Astrocyte (in vitro differentiated cells and primary cell): ENCODE measurements at regions not wholly inside any gene's neighbourhood (a gene's known extent, or its start where the extent isn't known, plus 50 kb on each side); places are given as distances from the start of the nearest gene placed in this dataset.
A peak's percentile ranks its signal among the peaks of the same experiment; 100 is the strongest.
"Not testable (repeated sequence)": the region's sequence is repeated elsewhere in the genome, so short reads cannot be mapped to it uniquely, and the experiment has no call there.

Experiments used
- DNase-seq: peaks from one replicate; pipeline ENCODE4 v3.0.0-alpha.2; 2010; ENCODE audit warnings: low read depth
- FAIRE-seq: peaks from 2 replicates; lab custom pipeline; 2011; peaks lifted over from hg19 to GRCh38; lab: Jason Lieb, UNC
- H2AFZ ChIP-seq: 2 replicates; pipeline ENCODE4 v1.6.0; 2012; ENCODE audit warnings: low read depth, low read length, inconsistent platforms
- H3K27ac ChIP-seq: 2 replicates; pipeline ENCODE4 v1.5.1; 2011; ENCODE audit warnings: low read depth, low read length, inconsistent platforms
- H3K27me3 ChIP-seq: 2 replicates; pipeline ENCODE4 v1.6.0; 2011; ENCODE audit warnings: low read length, inconsistent platforms; ENCODE audit not compliant: insufficient read depth
- H3K36me3 ChIP-seq: 2 replicates; pipeline ENCODE4 v1.5.1; 2011; ENCODE audit warnings: low read length, inconsistent platforms; ENCODE audit not compliant: insufficient read depth
- H3K4me1 ChIP-seq: 2 replicates; pipeline ENCODE4 v1.5.1; 2011; ENCODE audit warnings: low read length, inconsistent platforms; ENCODE audit not compliant: insufficient read depth
- H3K4me2 ChIP-seq: 2 replicates; pipeline ENCODE4 v1.6.0; 2012; ENCODE audit warnings: low read length, inconsistent platforms
- H3K4me3 ChIP-seq: 2 replicates; pipeline ENCODE4 v1.5.1; 2011; ENCODE audit warnings: low read depth, mild to moderate bottlenecking, low read length, inconsistent platforms; ENCODE audit not compliant: insufficient read depth
- H3K79me2 ChIP-seq: 2 replicates; pipeline ENCODE4 v1.6.0; 2012; ENCODE audit warnings: mild to moderate bottlenecking, low read length, inconsistent platforms; ENCODE audit not compliant: insufficient read depth
- H3K9ac ChIP-seq: 2 replicates; pipeline ENCODE4 v1.6.0; 2012; ENCODE audit warnings: mild to moderate bottlenecking, low read length, inconsistent platforms
- H3K9me3 ChIP-seq: 2 replicates; pipeline ENCODE4 v1.5.1; 2012; ENCODE audit warnings: low read depth, mild to moderate bottlenecking, low read length, inconsistent platforms; ENCODE audit not compliant: insufficient read depth
- H4K20me1 ChIP-seq: 2 replicates; pipeline ENCODE4 v1.6.0; 2012; ENCODE audit warnings: low read length, inconsistent platforms; ENCODE audit not compliant: insufficient read depth
- H3K27ac Mint-ChIP-seq: one replicate; pipeline ENCODE4 v1.8.0; 2021; ENCODE audit warnings: mild to moderate bottlenecking, mixed read lengths; ENCODE audit not compliant: unreplicated experiment
- H3K27me3 Mint-ChIP-seq: one replicate; pipeline ENCODE4 v1.8.0; 2021; ENCODE audit warnings: low read depth, mixed read lengths; ENCODE audit not compliant: unreplicated experiment
- H3K36me3 Mint-ChIP-seq: one replicate; pipeline ENCODE4 v1.8.0; 2021; ENCODE audit warnings: low read depth, mixed read lengths; ENCODE audit not compliant: unreplicated experiment
- H3K4me1 Mint-ChIP-seq: one replicate; pipeline ENCODE4 v1.8.0; 2021; ENCODE audit warnings: low read depth, mixed read lengths; ENCODE audit not compliant: unreplicated experiment
- H3K4me3 Mint-ChIP-seq: one replicate; pipeline ENCODE4 v1.8.0; 2021; ENCODE audit warnings: mild to moderate bottlenecking, moderate library complexity, mixed read lengths; ENCODE audit not compliant: unreplicated experiment
- H3K9me3 Mint-ChIP-seq: one replicate; pipeline ENCODE4 v1.8.0; 2021; ENCODE audit warnings: mild to moderate bottlenecking, mixed read lengths; ENCODE audit not compliant: unreplicated experiment
- EZH2 ChIP-seq: IDR thresholded peaks from 2 replicates; pipeline ENCODE4 v1.6.1; 2012; ENCODE audit warnings: mild to moderate bottlenecking, low read length, inconsistent platforms; ENCODE audit not compliant: insufficient read depth
- TF ChIP-seq, protein P1 (sequence below): IDR thresholded peaks from 2 replicates; pipeline ENCODE4 v1.5.1; 2011; ENCODE audit warnings: low read depth, mild to moderate bottlenecking, inconsistent platforms, low read length, moderate library complexity; ENCODE audit not compliant: insufficient read depth

DNA sequence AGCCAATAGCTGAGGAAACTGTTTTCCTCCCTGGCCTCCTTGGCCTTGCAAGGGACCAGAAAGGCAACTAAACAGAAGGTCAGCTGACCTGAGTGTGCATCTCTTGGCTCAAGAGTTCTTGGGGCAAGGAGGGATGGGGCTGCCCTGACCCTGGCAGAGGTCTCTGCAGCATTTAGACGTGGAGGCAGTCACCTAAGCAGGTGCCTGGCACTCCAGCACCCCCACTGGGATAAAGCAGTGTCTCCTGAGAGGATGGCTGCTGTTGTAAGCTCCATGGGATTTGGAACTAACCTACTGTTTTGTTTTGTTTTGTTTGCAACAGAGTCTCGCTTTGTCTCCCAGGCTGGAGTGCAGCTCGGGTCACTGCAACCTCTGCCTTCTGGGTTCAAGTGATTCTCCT, 185.2 kb downstream of the TBC1D2B start:
- no peak overlapping the region for H3K4me3 Mint-ChIP-seq
- Histone ChIP-seq H3K4me1 (peaks cover 13% of the 10 kb centered on the region), H2AFZ (no peak overlapping the region), H3K27ac (no peak overlapping the region), H3K36me3 (no peaks in the 10 kb centered on the region), H3K4me2 (no peak overlapping the region), H3K79me2 (no peaks in the 10 kb centered on the region), H4K20me1 (no peaks in the 10 kb centered on the region), H3K9ac (no peak overlapping the region), H3K4me3 (no peak overlapping the region), H3K27me3 (no peaks in the 10 kb centered on the region), H3K9me3 (no peaks in the 10 kb centered on the region)
- H3K4me1 Mint-ChIP-seq, result peaks cover 5% of the 10 kb centered on the region
- no peak for DNase-seq
- peaks cover 8% of the 10 kb centered on the region for H3K27me3 Mint-ChIP-seq
- H3K27ac Mint-ChIP-seq, result no peak overlapping the region
- H3K9me3 Mint-ChIP-seq, result peaks cover 2% of the 10 kb centered on the region
- no peaks in the 10 kb centered on the region for H3K36me3 Mint-ChIP-seq
- FAIRE-seq, result no peak
- no peak for TF ChIP-seq EZH2
- TF ChIP-seq, protein P1, sequence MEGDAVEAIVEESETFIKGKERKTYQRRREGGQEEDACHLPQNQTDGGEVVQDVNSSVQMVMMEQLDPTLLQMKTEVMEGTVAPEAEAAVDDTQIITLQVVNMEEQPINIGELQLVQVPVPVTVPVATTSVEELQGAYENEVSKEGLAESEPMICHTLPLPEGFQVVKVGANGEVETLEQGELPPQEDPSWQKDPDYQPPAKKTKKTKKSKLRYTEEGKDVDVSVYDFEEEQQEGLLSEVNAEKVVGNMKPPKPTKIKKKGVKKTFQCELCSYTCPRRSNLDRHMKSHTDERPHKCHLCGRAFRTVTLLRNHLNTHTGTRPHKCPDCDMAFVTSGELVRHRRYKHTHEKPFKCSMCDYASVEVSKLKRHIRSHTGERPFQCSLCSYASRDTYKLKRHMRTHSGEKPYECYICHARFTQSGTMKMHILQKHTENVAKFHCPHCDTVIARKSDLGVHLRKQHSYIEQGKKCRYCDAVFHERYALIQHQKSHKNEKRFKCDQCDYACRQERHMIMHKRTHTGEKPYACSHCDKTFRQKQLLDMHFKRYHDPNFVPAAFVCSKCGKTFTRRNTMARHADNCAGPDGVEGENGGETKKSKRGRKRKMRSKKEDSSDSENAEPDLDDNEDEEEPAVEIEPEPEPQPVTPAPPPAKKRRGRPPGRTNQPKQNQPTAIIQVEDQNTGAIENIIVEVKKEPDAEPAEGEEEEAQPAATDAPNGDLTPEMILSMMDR, result no peak

DNA sequence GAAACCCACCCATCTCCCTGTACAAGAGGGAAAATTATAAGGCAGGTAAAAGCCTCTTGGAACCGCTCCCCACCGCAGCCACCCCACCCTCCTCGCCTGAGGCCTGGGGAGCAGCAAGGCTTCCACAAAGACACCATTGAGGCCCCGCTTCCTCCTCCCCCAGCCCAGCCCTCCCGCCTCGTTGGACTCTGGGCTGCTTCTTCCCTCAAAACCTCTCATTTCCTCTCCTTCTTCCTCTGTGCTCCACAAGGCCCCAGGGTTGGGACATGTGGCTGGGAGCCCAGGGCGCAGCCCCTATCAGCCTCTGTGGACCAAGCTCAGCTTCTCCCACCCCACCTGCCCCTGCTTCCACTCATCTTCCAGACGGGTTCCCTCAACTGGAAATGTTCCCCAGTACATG, 185.6 kb downstream of the TBC1D2B start:
- not testable (repeated sequence) for H3K27ac ChIP-seq, H2AFZ ChIP-seq, DNase-seq, H3K4me1 Mint-ChIP-seq, H3K27me3 Mint-ChIP-seq, FAIRE-seq, H3K36me3 Mint-ChIP-seq, H3K4me3 Mint-ChIP-seq, H3K36me3 ChIP-seq, H3K4me3 ChIP-seq, H3K27ac Mint-ChIP-seq, H4K20me1 ChIP-seq, H3K4me2 ChIP-seq, H3K79me2 ChIP-seq, H3K27me3 ChIP-seq, H3K9ac ChIP-seq, H3K9me3 Mint-ChIP-seq, H3K9me3 ChIP-seq
- H3K4me1 ChIP-seq, result peaks cover 18% of the 10 kb centered on the region

DNA sequence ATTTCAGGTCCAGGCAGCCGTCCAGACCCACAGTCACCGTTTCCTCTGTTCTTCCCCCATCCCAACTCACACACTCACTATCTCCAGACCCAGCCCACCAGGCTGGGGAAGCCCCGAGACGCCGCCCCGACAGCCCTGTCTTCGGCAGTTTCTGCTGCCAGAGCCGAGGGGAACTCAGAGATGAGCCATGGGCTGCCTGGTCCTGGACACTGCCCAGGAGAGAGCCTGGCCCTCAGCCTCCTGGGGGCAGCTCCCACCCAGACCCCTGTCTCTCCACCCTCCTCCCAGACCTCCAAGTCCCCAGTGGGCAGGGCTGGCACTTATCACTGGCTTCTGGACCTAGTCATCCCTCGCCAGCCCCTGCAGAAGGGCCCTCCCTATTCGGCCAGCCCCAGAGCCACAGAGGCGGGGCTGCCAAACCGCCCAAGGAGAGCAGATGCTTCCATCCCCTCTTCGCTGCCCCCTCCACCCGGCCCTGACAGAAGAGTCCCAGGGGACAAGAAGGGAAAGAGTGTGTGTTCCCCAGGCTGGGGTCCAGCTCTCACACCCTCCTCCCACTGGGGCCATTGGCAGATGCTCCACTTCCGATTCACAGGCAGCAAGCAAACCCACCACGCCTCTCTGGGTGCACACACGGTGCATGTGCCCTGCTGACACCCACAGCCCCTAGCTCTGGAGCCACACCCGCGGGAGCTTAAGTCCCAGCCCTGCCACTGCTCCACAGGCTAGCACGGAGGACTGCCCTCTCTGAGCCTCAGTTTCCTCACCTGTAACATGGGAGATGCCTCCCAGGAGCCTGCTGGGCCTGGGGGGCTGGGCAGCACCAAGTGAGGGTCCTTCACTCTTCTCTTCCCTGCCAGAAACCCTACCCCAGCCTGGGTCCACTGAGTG, 186.4 kb downstream of the TBC1D2B start:
- H3K4me1 ChIP-seq, result peaks cover 18% of the 10 kb centered on the region
- H3K9me3 Mint-ChIP-seq, H2AFZ ChIP-seq, H3K27me3 ChIP-seq, H3K36me3 Mint-ChIP-seq, H4K20me1 ChIP-seq, H3K4me3 ChIP-seq, H3K4me1 Mint-ChIP-seq, H3K9ac ChIP-seq, H3K27ac Mint-ChIP-seq, H3K9me3 ChIP-seq, H3K27ac ChIP-seq, H3K27me3 Mint-ChIP-seq, H3K36me3 ChIP-seq, H3K4me3 Mint-ChIP-seq, H3K79me2 ChIP-seq: not testable (repeated sequence)
- FAIRE-seq (peak; percentile 5), DNase-seq (peak; percentile 4)
- H3K4me2 ChIP-seq, result peak overlapping the region; percentile 48

DNA sequence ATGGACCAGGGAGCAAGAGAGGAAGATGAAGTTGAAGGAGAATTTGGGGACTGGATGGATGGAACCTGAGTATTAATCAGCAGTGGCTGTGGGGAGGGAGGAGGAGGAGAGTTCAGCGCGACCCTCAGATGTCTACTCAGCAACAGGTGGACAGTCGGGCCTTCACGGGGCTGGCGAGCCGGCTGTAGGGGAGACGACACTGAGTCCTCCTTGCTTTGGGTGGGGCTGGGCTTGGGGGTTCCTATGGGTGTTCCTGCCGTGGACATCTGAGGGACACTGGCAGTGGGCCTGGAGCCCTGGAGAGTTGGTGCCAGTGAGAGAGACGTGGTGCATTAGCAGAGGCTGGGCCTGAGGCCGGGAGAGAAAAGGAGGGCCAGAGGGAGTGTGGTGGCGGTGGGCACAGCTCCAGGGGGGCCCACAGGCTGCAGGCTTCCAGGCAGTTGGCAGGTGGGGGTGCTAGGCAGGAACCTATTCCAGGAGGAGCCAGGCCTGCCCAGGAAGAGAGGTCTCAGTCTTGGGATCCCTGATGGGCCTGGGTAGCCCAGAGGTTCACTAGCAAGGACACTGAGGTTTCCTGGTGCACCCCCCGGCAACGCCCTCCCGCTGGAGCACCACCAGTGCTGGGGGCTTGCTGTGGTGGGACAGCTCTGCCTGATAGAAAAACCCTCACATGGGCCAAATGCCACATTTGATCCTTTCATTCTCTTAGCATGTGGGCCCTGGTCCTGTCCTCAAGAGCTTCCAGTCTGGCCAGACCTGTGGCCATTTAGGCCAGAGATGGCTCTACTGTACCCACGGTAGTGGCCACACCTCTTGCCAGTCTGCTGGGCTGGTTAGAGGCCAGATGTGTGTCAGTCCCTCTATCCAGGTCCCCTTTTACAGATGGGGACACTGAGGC, 187.4 kb downstream of the TBC1D2B start:
- not testable (repeated sequence) for DNase-seq, H3K4me3 ChIP-seq, H3K79me2 ChIP-seq, H2AFZ ChIP-seq, H3K4me2 ChIP-seq, H3K9ac ChIP-seq, H3K27me3 ChIP-seq, H4K20me1 ChIP-seq, H3K27ac Mint-ChIP-seq, H3K9me3 Mint-ChIP-seq, H3K4me1 Mint-ChIP-seq, H3K27me3 Mint-ChIP-seq, H3K9me3 ChIP-seq, H3K27ac ChIP-seq, H3K4me3 Mint-ChIP-seq, H3K36me3 ChIP-seq, H3K36me3 Mint-ChIP-seq
- peaks cover 23% of the 10 kb centered on the region for H3K4me1 ChIP-seq
- FAIRE-seq, result peak; percentile 26
